Prostate gland (tissue), 2 donors: ENCODE measurements at regions not wholly inside any gene's neighbourhood (a gene's known extent, or its start where the extent isn't known, plus 50 kb on each side); places are given as distances from the start of the nearest gene placed in this dataset.

Source experiments
- DNase-seq: peaks from one replicate; pipeline ENCODE4 v3.0.0-alpha.2; 2019; ENCODE audit warnings: low spot score
- H3K27ac ChIP-seq, 2 donors: fragments of 200-600 bp; sonication (generic); 2 replicates each; pipeline ENCODE4 v1.5.1; 2017 to 2019
- H3K27me3 ChIP-seq: fragments of 200-600 bp; sonication (generic); replicated peaks from 2 replicates; pipeline ENCODE4 v1.5.1; 2019; ENCODE audit not compliant: insufficient read depth
- H3K36me3 ChIP-seq, 2 donors: fragments of 200-600 bp; sonication (generic); 1 replicate in 1 of 2; 2 replicates in 1 of 2; pipeline versions ENCODE4 v1.5.1 to v1.8.1; 2017 to 2019
- H3K4me1 ChIP-seq: fragments of 200-600 bp; sonication (generic); replicated peaks from 2 replicates; pipeline ENCODE4 v1.5.1; 2019
- H3K4me3 ChIP-seq, 2 donors: fragments of 200-600 bp; sonication (generic); 2 replicates each; pipeline ENCODE4 v1.5.1; 2017 to 2019
- H3K9me3 ChIP-seq: fragments of 200-600 bp; sonication (generic); 2 replicates; pipeline ENCODE4 v1.5.1; 2017
- CTCF ChIP-seq, 4 experiments: fragments of 200-600 bp in 2 of 4; fragments of 450-650 bp in 2 of 4; sonication (generic) in 2 of 4; IDR thresholded peaks; 1 replicate in 3 of 4; 2 replicates in 1 of 4; pipeline ENCODE4 v1.5.1; 2016 to 2019; ENCODE audit warnings: antibody characterized with exemption in 4 of 4, mild to moderate bottlenecking in 2 of 4, moderate library complexity in 2 of 4
- POLR2A ChIP-seq: fragments of 450-650 bp; IDR thresholded peaks from one replicate; pipeline ENCODE4 v1.6.1; 2016; ENCODE audit warnings: antibody characterized with exemption, mild to moderate bottlenecking
- POLR2AphosphoS5 ChIP-seq: sonication (generic); formaldehyde crosslinking; IDR thresholded peaks from one replicate; pipeline ENCODE4 v1.6.1; 2017; ENCODE audit warnings: antibody characterized with exemption
- WGBS: methylation state at CpG from one replicate; pipeline ENCODE4 v1.1.5; 2018; 5-methylcytosine and 5-hydroxymethylcytosine counted together
- intact Hi-C: fragments of 100-400 bp; cut with DNase I; formaldehyde crosslinking; loops from one replicate; pipeline ENCODE4 v1.14.2; 2022

- intact Hi-C loops = no loop called here
- H3K27ac ChIP-seq = no peak overlapping the region
- no peaks in the 10 kb centered on the region for H3K4me1 ChIP-seq
- DNase-seq = no peak
- no peak for TF ChIP-seq CTCF (IDR thresholded peaks at IDR 0.05)
- TF ChIP-seq POLR2A = no peak
- no peak for TF ChIP-seq POLR2AphosphoS5
- H3K36me3 ChIP-seq = no peaks in the 10 kb centered on the region
- no peaks in the 10 kb centered on the region for H3K27me3 ChIP-seq
- whole genome bisulfite sequencing = 67% methylated on average over 3 of the region's 3 CpGs
- H3K4me3 ChIP-seq = no peak overlapping the region
- H3K9me3 ChIP-seq = no peaks in the 10 kb centered on the region
Measured at GRCh38 chr20:40805592-40805991, 116.6 kb upstream of the MAFB start.

GRCh38 chr20:40806929-40807820, 118.1 kb upstream of the MAFB start:
- WGBS = 49% methylated on average over 21 of the region's 21 CpGs
- TF ChIP-seq POLR2AphosphoS5 = no peak
- TF ChIP-seq POLR2A = no peak

GRCh38 chr20:40807821-40808170, 118.8 kb upstream of the MAFB start:
- no peaks in the 10 kb centered on the region for H3K4me1 ChIP-seq
- DNase-seq = no peak
- intact Hi-C loops = no loop called here
- no peaks in the 10 kb centered on the region for H3K9me3 ChIP-seq
- no peak overlapping the region for H3K27ac ChIP-seq
- WGBS = 52% methylated on average over 2 of the region's 2 CpGs
- TF ChIP-seq CTCF (IDR thresholded peaks at IDR 0.05) = no peak
- no peak for TF ChIP-seq POLR2AphosphoS5
- TF ChIP-seq POLR2A = no peak
- H3K4me3 ChIP-seq = no peak overlapping the region
- no peaks in the 10 kb centered on the region for H3K36me3 ChIP-seq
- no peaks in the 10 kb centered on the region for H3K27me3 ChIP-seq

More at GRCh38 chr20:40806929-40807820, 118.1 kb upstream of the MAFB start:
- Histone ChIP-seq H3K4me3 (no peak overlapping the region), H3K36me3 (no peaks in the 10 kb centered on the region), H3K4me1 (no peaks in the 10 kb centered on the region), H3K27me3 (no peaks in the 10 kb centered on the region), H3K9me3 (no peaks in the 10 kb centered on the region), H3K27ac (no peak overlapping the region)
- intact Hi-C loops = no loop called here
- no peak for DNase-seq

- Histone ChIP-seq H3K4me3 (no peak overlapping the region), H3K27me3 (no peaks in the 10 kb centered on the region), H3K27ac (no peak overlapping the region), H3K36me3 (no peaks in the 10 kb centered on the region), H3K9me3 (no peaks in the 10 kb centered on the region), H3K4me1 (no peaks in the 10 kb centered on the region)
- no peak for DNase-seq
- 88% methylated on average over 6 of the region's 6 CpGs for WGBS
- intact Hi-C loops = no loop called here
- TF ChIP-seq CTCF (IDR thresholded peaks at IDR 0.05) (no peak), POLR2AphosphoS5 (no peak), POLR2A (no peak)
Measured at GRCh38 chr20:40808936-40809335, 119.9 kb upstream of the MAFB start.

GRCh38 chr20:40809361-40809760, 120.3 kb upstream of the MAFB start:
- TF ChIP-seq CTCF (IDR thresholded peaks at IDR 0.05) = no peak
- no peak for TF ChIP-seq POLR2A
- TF ChIP-seq POLR2AphosphoS5 = no peak

More at GRCh38 chr20:40809361-40809760, 120.3 kb upstream of the MAFB start:
- Histone ChIP-seq H3K36me3 (no peaks in the 10 kb centered on the region), H3K27ac (no peak overlapping the region), H3K4me3 (no peak overlapping the region), H3K9me3 (no peaks in the 10 kb centered on the region), H3K4me1 (no peaks in the 10 kb centered on the region), H3K27me3 (no peaks in the 10 kb centered on the region)
- 84% methylated on average over 5 of the region's 5 CpGs for WGBS
- intact Hi-C loops = no loop called here
- no peak for DNase-seq
